IPS-20b (cell line): ENCODE measurements at regions not wholly inside any gene's neighbourhood (a gene's known extent, or its start where the extent isn't known, plus 50 kb on each side); places are given as distances from the start of the nearest gene placed in this dataset.

Experiments used
- H3K27ac ChIP-seq: one replicate; pipeline ENCODE4 v1.5.1; 2013; ENCODE audit warnings: low read length
- H3K27me3 ChIP-seq: 2 replicates; pipeline ENCODE4 v1.6.1; 2013; ENCODE audit warnings: mild to moderate bottlenecking, low read length, inconsistent platforms; ENCODE audit not compliant: insufficient read depth
- H3K36me3 ChIP-seq: 2 replicates; pipeline ENCODE4 v1.6.1; 2013; ENCODE audit warnings: low read depth, mild to moderate bottlenecking, inconsistent platforms, low read length, moderate library complexity; ENCODE audit not compliant: insufficient read depth
- H3K4me1 ChIP-seq: 2 replicates; pipeline ENCODE4 v1.6.1; 2013; ENCODE audit warnings: mild to moderate bottlenecking, control low read depth, inconsistent platforms, low read length, moderate library complexity; ENCODE audit not compliant: insufficient read depth
- H3K4me3 ChIP-seq: 2 replicates; pipeline ENCODE4 v1.5.1; 2013; ENCODE audit warnings: mild to moderate bottlenecking, low read length, inconsistent platforms
- H3K9ac ChIP-seq: 2 replicates; pipeline ENCODE4 v1.6.1; 2013; ENCODE audit warnings: low read depth, mild to moderate bottlenecking, inconsistent platforms, low read length, moderate library complexity
- H3K9me3 ChIP-seq: 2 replicates; pipeline ENCODE4 v1.6.1; 2013; ENCODE audit warnings: mild to moderate bottlenecking, low read depth, low read length, inconsistent platforms; ENCODE audit not compliant: insufficient read depth

DNA sequence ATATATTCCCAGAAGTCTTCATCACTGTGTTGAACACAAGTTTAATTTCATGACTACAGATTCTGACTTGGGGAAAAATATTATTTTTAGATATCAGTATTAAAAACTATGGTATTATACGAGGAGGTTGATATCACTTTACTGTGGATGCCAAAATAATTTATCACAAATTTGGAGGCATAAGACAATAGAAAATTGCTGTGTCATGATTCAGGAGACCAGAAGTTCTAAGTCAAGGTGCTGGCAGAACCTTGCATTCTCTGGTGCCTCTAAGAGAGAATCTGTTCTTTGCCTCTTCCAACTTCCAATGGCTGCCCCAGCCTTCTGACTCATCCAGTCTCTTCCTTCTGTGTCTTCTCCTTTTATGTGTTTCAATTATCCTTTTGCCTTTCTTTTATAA is 325.0 kb upstream of the CNTN4 start:
- no peak overlapping the region for H3K4me3 ChIP-seq
- peaks cover 6% of the 10 kb centered on the region; the same call in 1 of the 2 replicates for H3K4me1 ChIP-seq
- H3K27me3 ChIP-seq: no peaks in the 10 kb centered on the region
- no peaks in the 10 kb centered on the region for H3K36me3 ChIP-seq
- H3K27ac ChIP-seq: no peak overlapping the region
- no peaks in the 10 kb centered on the region for H3K9me3 ChIP-seq
- H3K9ac ChIP-seq: no peak overlapping the region

DNA sequence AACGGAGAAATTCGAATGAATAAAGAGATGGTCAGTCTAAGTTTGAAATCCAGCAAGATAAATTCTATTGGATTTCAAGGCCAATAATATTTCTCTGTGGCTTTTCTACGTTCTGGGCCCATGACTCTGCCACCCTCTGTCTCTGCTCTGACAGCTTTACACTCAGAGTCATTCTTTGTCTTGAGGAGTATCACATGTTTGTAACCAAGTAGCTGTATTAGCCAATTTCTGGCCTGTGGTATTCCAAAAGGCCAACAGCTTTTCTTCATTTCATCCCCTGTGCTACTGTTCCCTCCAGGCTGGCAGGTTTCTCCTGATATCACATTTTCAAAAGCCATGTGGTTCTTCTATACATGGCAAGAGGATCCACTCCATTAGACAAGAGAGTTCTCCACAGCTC is 324.1 kb upstream of the CNTN4 start:
- H3K4me1 ChIP-seq: peaks cover 6% of the 10 kb centered on the region; the same call in 1 of the 2 replicates
- H3K4me3 ChIP-seq: no peak overlapping the region
- no peak overlapping the region for H3K27ac ChIP-seq
- H3K9me3 ChIP-seq: no peaks in the 10 kb centered on the region
- no peak overlapping the region for H3K9ac ChIP-seq
- H3K27me3 ChIP-seq: no peaks in the 10 kb centered on the region
- no peaks in the 10 kb centered on the region for H3K36me3 ChIP-seq

DNA sequence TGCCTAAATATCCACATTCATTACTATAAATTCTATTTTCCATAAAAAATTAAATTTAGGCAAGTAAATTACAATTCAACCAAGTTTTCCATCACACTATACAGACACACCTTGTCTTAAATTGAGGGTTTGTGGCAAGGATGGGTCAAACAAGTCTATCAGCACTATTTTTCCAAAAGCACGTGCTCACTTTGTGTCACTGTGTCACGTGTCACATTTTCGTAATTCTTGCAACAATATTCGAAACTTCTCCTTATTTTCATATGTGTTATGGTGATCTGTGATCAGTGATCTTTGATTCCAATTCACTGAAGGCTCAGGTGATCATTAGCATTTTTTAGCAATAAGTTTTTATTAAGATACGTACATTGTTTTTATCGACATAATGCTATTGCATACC is 323.3 kb upstream of the CNTN4 start:
- no peak overlapping the region for H3K9ac ChIP-seq
- no peaks in the 10 kb centered on the region for H3K9me3 ChIP-seq
- no peaks in the 10 kb centered on the region for H3K36me3 ChIP-seq
- H3K27me3 ChIP-seq: no peaks in the 10 kb centered on the region
- H3K4me1 ChIP-seq: no peaks in the 10 kb centered on the region; the same call in 1 of the 2 replicates
- no peak overlapping the region for H3K4me3 ChIP-seq
- H3K27ac ChIP-seq: no peak overlapping the region

DNA sequence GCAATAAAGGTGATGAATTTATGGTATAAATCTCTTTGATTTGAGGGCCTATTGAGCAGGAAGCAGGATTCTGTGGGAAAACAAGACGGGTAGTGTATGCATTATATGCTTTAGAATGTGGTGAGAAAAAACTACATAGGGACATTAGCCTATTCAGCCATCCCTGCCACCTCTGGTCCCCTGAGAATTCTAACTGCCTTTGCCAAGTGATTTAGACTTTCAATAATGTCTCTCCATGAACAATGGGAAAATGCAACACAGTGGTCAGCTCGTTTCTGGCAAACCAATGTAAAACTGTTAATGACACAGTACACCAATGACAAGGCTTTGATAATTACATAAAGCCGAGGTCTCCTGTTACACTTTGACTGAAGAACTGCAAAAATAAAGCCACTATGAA is 314.7 kb upstream of the CNTN4 start:
- Histone ChIP-seq H3K9me3 (no peaks in the 10 kb centered on the region), H3K4me3 (no peak overlapping the region), H3K27me3 (no peaks in the 10 kb centered on the region), H3K4me1 (no peaks in the 10 kb centered on the region), H3K9ac (no peak overlapping the region), H3K27ac (no peak overlapping the region), H3K36me3 (no peaks in the 10 kb centered on the region)

DNA sequence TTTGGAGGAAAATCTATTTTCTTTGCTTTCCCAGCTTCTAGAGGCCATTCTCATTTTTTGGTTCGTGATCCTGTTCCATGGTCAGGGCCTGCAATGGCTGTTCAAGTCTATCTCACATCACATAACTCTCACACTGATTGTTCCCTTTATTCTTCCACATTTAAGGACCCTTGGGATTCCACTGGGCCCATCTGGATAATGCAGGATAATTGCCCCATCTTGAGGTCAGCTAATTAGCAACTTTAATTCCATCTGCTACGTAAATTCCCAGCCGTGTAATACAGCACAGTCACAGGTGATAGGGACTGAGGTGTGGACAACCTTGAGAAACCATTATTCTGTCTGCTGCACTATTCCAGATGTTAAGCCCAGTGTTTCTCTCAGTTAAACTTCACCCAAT is 311.6 kb upstream of the CNTN4 start:
- Histone ChIP-seq H3K36me3 (no peaks in the 10 kb centered on the region), H3K27me3 (no peaks in the 10 kb centered on the region), H3K4me3 (no peak overlapping the region), H3K9ac (no peak overlapping the region), H3K27ac (no peak overlapping the region), H3K9me3 (no peaks in the 10 kb centered on the region), H3K4me1 (no peaks in the 10 kb centered on the region)

DNA sequence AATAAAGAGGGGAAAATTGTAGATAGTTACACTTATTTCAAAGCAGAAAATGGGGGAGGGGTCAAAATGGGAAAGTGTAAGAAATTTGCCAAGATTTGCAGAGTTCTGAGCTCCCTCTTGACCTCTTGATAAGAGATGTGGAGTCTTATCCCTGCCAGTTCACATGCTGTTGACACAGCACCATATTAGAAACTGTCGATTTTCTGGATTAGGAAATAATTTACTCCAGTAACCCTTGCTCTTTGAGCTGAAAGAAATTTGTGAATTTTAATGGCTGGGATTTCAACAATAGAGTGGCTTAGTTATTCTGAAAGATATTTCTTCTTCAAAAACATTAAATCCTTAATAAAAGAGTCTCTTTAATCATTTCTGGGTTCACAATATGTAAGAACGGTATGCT is 306.2 kb upstream of the CNTN4 start:
- Histone ChIP-seq H3K36me3 (no peaks in the 10 kb centered on the region), H3K4me1 (no peaks in the 10 kb centered on the region), H3K27me3 (no peaks in the 10 kb centered on the region), H3K9ac (no peak overlapping the region), H3K27ac (no peak overlapping the region), H3K4me3 (no peak overlapping the region), H3K9me3 (no peaks in the 10 kb centered on the region)

DNA sequence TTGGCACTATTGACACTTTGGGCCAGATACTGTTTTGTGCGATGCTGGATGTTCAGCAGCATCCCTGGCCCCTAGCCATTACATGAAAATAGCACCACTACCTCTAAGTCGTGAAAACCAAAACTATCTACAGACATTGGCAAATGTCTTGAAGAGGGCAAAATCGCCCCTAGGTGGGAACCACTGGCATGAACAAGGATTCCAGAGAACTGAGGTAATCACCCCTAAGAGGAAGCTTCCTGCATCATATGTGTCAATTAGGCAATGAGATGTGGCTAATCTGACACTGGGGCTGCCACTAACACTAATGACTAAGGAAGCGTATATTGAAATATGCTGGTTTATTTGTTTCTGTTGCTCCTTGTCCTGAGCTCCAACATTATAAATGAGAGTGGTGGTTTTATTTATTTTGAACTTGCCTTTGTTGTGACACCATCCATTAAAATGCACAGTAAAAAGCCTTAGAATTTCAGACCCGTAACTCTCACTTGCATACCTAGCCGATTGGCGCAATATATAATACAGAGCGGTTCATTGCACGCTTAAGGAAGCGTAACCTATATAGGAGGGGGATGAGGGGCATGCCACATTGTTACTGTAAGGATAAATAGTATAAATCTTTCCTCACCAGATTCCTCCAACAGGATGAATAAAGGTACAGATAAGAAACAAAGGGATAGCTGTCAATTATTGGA is 299.8 kb upstream of the CNTN4 start:
- H3K27me3 ChIP-seq: no peaks in the 10 kb centered on the region
- no peaks in the 10 kb centered on the region for H3K9me3 ChIP-seq
- no peak overlapping the region for H3K4me3 ChIP-seq
- no peaks in the 10 kb centered on the region for H3K36me3 ChIP-seq
- no peak overlapping the region for H3K27ac ChIP-seq
- H3K4me1 ChIP-seq: no peaks in the 10 kb centered on the region
- no peak overlapping the region for H3K9ac ChIP-seq

DNA sequence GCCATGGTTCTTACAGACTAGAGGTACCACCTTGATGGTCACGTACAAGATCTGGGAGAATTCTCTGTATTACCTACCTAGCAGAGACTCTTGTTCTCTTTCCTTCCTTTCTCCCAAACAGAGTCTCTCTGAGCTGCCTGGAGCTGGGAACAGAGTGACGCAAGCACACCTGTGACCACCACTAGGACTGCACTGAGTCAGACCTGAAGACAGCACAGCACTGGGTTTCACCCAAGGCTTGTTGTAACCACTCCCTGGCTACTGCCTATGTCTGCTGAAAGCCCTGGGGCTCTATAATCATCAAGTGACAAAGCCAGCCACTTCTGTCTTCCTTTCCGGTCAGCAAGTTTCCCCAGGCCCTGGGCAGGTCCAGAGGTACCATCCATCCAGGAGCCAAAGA is 293.3 kb upstream of the CNTN4 start:
- Histone ChIP-seq H3K9me3 (peaks cover 12% of the 10 kb centered on the region; the same call in 1 of the 2 replicates), H3K4me1 (no peaks in the 10 kb centered on the region)

DNA sequence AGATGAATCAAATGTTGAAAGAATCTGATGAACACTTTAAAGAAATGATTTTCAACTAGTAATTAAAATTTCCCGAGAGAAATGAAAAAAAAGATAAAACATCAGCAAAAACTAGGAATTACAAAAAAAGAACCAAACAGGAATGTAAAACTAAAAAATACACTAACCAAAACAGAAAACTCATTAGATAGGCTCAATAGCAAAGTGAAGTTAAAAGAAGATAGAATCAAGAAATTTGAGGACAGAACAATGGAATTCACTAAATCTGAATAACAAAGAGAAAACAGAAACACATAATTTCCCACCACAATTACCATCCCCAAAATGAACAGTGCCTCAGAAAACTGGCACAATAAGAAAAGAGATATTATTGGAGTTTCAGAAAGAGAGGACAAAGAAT is 290.1 kb upstream of the CNTN4 start:
- no peak overlapping the region for H3K9ac ChIP-seq
- no peaks in the 10 kb centered on the region for H3K4me1 ChIP-seq
- H3K36me3 ChIP-seq: no peaks in the 10 kb centered on the region
- H3K4me3 ChIP-seq: no peak overlapping the region
- peaks cover 12% of the 10 kb centered on the region; the same call in 1 of the 2 replicates for H3K9me3 ChIP-seq
- H3K27me3 ChIP-seq: no peaks in the 10 kb centered on the region
- H3K27ac ChIP-seq: no peak overlapping the region

More for the DNA sequence above, 293.3 kb upstream of the CNTN4 start:
- no peak overlapping the region for H3K27ac ChIP-seq
- no peak overlapping the region for H3K4me3 ChIP-seq
- no peaks in the 10 kb centered on the region for H3K27me3 ChIP-seq
- H3K36me3 ChIP-seq: no peaks in the 10 kb centered on the region
- no peak overlapping the region for H3K9ac ChIP-seq

DNA sequence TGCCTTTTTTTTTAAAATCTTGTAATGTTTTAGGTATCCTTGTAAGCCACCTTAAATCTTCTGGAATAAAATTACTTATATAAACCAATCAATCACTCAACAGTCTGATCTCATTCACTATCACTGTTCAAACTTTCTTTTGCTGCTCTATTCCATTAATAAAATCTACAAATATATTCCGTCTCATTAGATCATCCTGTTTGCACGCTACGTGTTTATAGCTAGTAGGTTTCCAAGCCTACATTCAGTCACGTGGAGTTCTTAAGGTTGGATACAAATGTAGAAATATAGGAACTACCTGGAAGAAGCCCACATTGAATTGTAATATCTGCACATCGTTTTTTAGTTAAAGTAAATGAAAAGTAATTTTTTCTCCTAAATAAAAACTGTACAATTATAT is 274.8 kb upstream of the CNTN4 start:
- Histone ChIP-seq H3K9ac (no peak overlapping the region), H3K27me3 (no peaks in the 10 kb centered on the region), H3K27ac (no peak overlapping the region), H3K4me3 (no peak overlapping the region), H3K9me3 (no peaks in the 10 kb centered on the region), H3K4me1 (no peaks in the 10 kb centered on the region), H3K36me3 (no peaks in the 10 kb centered on the region)

DNA sequence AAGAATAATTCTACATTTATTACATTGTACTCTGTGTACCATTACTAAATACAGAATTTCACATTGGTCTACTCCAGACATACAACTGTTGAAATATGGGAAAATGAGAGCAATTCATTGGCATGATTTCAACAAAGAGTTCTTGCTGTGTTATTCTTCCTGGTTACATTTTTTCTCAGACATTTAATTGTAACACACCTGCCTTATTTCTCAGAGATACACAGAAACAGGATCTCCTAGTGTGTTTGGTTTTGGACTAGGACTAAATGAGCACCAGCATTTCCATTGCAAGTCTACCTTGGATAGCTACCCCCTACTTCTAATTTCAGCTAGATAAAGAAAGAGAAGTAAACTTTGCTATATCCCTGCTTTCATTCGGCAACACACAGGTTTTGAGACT is 274.3 kb upstream of the CNTN4 start:
- no peaks in the 10 kb centered on the region for H3K36me3 ChIP-seq
- no peak overlapping the region for H3K9ac ChIP-seq
- H3K4me1 ChIP-seq: no peaks in the 10 kb centered on the region
- H3K4me3 ChIP-seq: no peak overlapping the region
- no peaks in the 10 kb centered on the region for H3K9me3 ChIP-seq
- no peaks in the 10 kb centered on the region for H3K27me3 ChIP-seq
- no peak overlapping the region for H3K27ac ChIP-seq

DNA sequence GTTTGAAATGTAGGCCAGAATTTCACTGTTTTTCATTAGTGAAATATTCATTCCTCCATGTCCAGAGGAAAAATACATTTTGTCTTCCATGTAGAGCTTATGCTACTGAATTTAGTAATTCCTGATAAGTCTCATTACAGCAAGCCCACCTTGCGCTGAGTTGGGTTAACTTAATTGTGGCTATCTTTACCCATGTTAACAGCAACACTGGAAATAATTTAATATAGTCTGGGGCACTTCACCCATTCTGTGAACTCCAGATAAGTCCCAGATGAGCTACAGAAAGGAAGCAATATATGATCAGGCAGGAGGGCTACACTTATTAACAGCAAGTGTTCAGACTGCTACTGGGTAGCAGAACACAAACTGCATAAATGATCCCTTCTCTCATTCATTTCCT is 270.1 kb upstream of the CNTN4 start:
- no peak overlapping the region for H3K27ac ChIP-seq
- H3K27me3 ChIP-seq: no peaks in the 10 kb centered on the region
- no peaks in the 10 kb centered on the region for H3K36me3 ChIP-seq
- H3K9me3 ChIP-seq: no peaks in the 10 kb centered on the region
- no peak overlapping the region for H3K4me3 ChIP-seq
- H3K9ac ChIP-seq: no peak overlapping the region
- H3K4me1 ChIP-seq: no peaks in the 10 kb centered on the region
